DMS114 treated with DMSO at 0.1 percent for 48 hours (cell line): ENCODE measurements at regions not wholly inside any gene's neighbourhood (a gene's known extent, or its start where the extent isn't known, plus 50 kb on each side); places are given as distances from the start of the nearest gene placed in this dataset.

ENCODE experiments used
- DNase-seq: peaks from one replicate; lab custom pipeline; 2025; ENCODE audit not compliant: unreplicated experiment; lab: John Stamatoyannopoulos, UW

- no peak for DNase-seq
These were observed 190.6 kb downstream of the PTPN20 start for GRCh38 chr10:47101807-47102206.

- no peak for DNase-seq
These were observed 192.9 kb downstream of the PTPN20 start for GRCh38 chr10:47104151-47104605.

- no peak for DNase-seq
These were observed 193.7 kb downstream of the PTPN20 start for GRCh38 chr10:47104786-47105385.

- no peak for DNase-seq
These were observed 192.8 kb upstream of the GDF10 start for GRCh38 chr10:47107007-47107747.

DNA sequence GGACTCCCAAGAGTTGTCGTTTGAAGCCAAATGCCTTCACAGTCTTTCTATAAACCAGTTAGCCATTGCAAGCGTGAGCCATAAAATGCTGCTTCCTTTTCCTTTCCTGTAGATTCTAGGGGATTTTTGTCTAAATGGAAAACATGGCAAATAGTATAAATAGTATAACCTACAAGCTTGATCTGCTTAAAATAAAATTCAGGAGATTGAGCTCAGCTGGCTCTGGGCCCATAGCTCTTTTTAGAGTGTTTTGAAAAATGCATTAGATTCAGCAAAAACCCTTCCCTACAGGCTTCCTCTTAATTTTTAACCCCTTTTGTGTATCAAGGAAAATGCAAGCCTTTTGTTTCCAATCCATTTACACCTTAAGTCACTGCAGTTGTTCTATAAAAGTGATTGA is 190.1 kb upstream of the GDF10 start:
- no peak for DNase-seq

DNA sequence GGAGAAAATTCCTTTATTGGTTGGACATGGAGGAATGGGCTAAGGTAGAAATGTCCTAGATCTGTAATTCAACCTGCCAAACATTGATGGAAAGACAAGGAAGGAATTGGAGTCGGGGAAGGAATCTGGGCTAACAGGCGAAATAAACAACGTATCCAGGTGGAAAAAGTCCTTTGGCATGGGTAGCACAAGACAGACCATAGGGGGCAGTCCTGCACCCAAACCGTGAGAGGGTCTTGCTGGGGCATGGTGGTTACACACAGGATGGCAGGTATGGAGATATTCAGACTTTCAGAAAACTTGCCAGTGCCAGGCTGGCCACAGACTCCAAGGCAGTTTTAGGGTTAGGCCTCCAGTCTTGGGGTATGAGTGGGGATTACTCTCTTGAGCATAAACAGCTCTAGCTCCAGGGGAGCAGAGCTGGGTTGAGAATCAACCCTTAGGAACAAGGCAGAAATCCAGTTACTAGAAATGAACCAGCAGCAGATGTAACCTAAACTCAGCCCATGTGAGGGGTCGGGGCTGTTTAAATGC is 188.6 kb upstream of the GDF10 start:
- DNase-seq = no peak

DNA sequence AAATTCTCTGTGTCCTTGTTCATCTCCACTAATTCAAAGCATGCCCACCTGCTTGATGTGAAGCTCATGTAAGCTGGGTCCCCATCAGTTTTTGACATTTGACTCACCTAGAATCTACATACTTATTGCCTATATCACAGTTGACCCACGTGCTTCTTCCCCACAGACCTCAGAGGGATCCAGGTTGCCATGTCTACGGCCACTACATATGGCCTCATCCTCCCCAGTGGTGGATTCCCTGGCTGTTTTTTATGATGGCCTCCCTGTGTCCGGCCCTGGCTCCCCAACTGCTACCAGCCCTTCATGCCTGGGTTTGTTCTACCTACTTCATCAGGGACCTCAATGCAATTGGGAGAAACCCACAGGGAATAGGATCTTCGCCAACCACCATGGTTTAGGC is 187.4 kb upstream of the GDF10 start:
- no peak for DNase-seq

DNA sequence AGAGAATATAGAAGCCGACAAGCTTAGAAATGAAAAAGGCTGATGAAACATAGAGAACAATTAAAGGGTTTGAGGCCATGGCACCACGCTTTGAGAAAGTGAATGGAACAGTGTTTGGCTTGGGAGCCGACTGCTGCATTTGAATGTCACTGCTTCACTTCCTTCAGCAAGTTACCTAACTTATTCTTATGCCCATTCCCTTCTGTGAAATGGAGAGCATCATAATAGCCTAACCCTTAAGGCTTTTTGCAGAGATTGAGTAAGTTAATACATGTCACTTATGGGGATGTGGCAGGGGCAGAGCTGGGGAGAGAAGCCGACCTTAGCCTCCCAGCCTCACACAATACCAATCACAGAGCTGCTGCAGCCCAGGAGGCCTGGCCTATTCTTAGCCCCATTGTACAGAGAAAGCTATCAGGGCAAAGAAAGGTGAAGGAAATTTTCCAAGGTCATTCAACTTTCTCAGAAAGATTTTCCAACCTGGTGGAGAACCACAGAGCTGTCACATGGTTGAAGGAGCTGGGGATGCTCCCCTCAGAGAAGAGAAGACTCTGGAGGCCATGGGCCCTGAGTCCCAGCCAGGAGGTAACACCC is 186.0 kb upstream of the GDF10 start:
- no peak for DNase-seq

- no peak for DNase-seq
These were observed 185.3 kb upstream of the GDF10 start for GRCh38 chr10:47114680-47115186.

- no peak for DNase-seq
These were observed 184.7 kb upstream of the GDF10 start for GRCh38 chr10:47115322-47115721.

DNA sequence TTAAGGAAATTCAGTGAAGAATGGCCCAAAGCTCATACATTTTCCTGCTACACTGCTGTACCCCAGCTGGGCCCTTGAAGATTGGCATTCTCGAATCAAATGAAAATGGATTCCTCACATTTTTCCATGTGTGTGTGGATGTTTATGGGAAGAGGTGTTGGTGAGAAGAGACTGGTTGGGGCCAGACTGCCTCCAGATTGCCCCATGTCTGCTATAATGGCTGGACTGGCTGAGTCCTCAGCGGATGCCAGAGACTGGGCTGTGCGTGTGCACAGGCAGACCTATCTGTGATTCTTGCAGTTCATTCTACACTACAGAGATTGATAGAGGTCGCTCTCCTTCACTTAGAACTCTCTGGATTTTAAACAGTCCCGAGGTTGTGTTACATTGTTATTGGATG is 183.6 kb upstream of the GDF10 start:
- no peak for DNase-seq

DNA sequence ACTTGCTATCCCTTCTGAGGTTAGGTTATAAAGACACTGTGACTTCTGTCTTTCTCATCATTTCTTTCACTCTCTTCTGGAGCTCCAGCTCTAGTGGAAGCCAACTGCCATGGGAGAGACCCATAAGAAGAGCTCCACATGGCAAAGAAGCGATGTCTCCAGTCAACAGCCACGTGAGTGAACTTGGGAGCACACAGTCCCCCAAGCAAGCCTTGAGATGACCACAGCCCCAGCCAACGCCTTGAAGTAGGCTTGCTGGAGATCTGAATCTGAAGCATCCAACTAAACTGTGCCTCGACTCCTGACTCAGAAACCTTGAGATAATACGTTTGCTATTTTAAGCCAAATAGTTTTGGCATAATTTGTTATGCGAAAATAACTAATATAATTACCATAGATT is 181.7 kb upstream of the GDF10 start:
- DNase-seq = no peak

DNA sequence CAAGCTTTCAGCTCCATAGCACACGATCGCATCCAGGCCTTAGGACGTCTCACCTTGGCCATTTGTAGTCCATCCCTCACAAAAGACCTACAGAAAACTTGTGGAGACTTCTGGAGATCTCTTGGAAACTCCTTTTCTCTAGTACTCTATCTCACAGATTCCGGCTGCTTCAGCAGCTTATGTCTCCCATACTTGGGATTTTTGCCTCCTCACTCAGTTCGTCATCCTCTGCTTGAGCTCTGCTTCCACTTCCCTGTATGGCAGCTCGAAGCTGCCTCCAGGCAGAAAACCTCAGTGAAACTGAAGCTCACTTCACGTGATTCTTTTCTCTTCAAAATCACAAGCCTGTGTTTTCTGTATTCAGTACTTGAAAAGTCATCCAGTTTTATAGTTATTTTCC is 178.7 kb upstream of the GDF10 start:
- DNase-seq = no peak

GRCh38 chr10:47123716-47124288 is 176.2 kb upstream of the GDF10 start:
- DNase-seq = no peak

DNA sequence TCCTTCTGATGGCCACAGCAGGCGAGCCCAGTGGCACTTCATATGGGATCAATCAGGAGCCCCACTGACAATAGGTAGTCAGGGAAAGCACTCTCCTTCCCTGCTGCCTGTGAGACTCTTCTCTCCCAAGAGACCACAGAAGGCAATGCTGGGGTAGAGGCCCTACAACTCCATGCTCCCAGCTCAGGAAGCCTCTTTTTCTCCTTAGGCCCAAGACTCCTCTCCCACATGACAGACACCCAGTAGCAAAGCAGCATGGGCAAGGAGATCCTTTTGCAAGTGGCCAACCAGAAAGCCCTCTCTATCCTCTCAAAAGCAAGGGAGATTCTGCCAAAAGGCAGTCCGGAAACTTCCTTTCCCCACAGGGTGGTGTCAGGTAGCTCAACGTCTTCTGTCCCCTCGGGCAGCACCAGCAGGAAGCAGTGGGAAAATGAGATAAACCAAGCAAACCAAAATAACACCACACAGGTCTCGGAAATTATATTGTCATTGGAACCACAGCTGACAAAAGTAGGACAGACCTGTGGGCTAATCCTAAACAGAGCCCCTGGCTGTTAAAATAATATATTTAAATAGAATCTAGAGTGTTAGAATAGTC is 172.7 kb upstream of the GDF10 start:
- no peak for DNase-seq

DNA sequence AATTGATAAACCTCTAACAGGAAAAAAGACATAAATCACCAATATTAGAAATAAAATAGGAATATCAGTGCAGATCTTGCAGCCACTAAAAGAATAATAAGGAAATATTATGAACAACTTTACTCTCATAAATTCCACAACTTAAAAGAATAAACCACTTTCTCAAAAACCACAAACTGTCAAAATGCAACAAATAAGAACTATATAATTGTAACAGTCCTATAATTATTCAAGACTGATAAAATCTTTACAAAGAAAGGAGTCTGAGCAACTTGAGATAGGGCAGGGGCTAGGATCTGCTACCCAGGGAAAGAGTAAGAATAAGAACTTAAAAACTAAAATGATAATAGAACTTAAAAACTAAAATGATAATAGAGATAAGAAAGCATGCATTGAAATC is 169.5 kb upstream of the GDF10 start:
- DNase-seq = no peak

DNA sequence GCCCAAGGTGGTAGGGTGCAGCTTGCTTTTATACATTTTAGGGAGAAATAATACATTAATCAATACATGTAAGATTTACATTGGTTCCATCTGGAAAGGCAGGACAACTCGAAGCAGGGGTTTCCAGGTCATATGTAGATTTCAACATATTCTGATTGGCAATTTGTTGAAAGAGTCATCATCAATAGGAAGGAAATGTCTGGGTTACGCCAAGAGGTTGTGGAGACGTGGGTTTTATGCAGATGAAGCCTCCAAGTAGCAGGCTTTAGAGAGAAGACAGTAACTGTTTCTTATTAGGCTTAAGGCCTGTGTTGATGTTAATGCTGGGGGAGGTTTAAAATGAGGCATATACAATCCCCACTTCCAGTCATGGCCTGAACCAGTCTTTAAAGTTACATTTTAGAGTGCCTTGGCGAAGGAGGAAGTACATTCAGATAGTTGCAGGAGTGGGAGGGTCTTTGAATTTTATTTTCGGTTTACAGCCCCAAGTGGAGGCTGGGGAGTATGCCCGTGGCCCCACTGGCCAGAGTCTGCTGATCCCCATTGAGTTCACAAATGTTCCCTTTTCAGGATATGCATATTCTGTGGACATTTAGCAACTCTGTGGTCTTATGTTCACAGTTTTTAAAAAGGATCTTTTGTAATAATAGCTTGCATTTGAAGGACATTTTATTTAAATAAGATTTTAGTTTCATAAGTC is 166.0 kb upstream of the GDF10 start:
- no peak for DNase-seq

- no peak for DNase-seq
These were observed 163.1 kb upstream of the GDF10 start for GRCh38 chr10:47136866-47137265.

DNA sequence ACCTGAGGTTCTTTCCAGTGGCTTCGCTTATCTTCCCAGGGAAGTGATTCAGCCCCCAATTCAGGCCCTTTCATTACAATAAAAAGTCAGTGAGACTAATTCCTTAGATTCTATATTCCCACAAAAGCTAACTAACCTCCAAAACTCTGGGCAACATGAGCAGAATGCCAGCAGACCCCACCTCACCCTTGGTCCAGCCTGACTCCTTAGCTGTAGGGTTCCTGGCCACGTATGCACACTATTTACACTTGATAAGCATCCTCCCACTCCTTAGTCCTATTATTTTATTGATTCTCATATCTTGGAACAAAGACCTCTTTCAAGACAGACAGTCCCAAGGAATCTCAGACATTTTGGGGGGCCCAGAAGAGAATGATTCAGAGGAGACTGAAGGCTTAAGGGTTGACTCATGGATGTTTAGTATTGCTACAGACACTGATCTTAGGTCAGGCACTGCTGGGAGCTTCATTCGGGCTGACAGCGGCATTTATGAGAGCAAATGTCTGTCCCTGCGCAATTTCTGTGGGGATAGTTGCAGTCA is 162.6 kb upstream of the GDF10 start:
- DNase-seq = no peak

DNA sequence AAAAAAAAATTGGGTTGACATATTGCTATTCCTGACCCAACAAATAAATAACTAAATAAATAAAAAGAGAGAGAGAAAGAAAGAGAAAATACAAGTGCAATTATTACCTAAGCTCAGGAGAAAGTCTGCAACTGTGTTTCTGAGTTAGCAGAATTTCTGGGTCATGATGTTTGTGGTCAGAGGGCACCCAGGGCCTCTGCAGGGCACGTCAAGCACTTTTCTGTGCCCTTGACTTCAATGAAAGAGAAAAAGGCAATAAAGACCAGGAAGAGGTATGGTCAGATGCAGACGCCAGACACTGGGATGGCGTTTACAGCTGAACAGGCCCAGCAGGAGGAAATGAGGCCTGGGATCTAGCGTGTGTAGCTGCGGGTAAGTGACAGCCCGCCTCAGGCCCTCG is 160.9 kb upstream of the GDF10 start:
- no peak for DNase-seq
